H1 (cell line): ENCODE measurements at regions not wholly inside any gene's neighbourhood (a gene's known extent, or its start where the extent isn't known, plus 50 kb on each side); places are given as distances from the start of the nearest gene placed in this dataset.

Source experiments
- CTCF ChIA-PET: fragments of 300-600 bp; sonication (Branson Sonifier 250); formaldehyde crosslinking; loops from one replicate; lab custom pipeline; 2021; ENCODE audit not compliant: partially characterized antibody; lab: Charles Lee
- POLR2A ChIA-PET: fragments of 300-600 bp; sonication (Branson Sonifier 250); formaldehyde crosslinking; loops from one replicate; lab custom pipeline; 2021; ENCODE audit warnings: inconsistent platforms; ENCODE audit not compliant: partially characterized antibody; lab: Charles Lee
- DNase-seq, 2 experiments: peaks; one replicate each; pipeline versions ENCODE4 v3.0.0 to v3.0.0-alpha.2; 2010 to 2022; ENCODE audit warnings: low spot score in 2 of 2, low read depth in 1 of 2, mixed read lengths in 1 of 2
- FAIRE-seq: peaks from 2 replicates; lab custom pipeline; 2011; peaks lifted over from hg19 to GRCh38; lab: Jason Lieb, UNC
- H2AFZ ChIP-seq: 2 replicates; pipeline ENCODE4 v1.8.1; 2012; ENCODE audit warnings: low read length, inconsistent platforms
- H2AK5ac ChIP-seq: 2 replicates; pipeline ENCODE4 v1.6.1; 2013; ENCODE audit warnings: low read depth, low read length
- H2BK120ac ChIP-seq: replicated peaks from 2 replicates; pipeline ENCODE3; 2013; ENCODE audit warnings: low read depth, low read length, inconsistent platforms
- H2BK12ac ChIP-seq: 2 replicates; pipeline ENCODE4 v1.6.1; 2013; ENCODE audit warnings: low read depth, low read length
- H2BK15ac ChIP-seq: 2 replicates; pipeline ENCODE4 v1.6.1; 2013; ENCODE audit warnings: low read length
- H2BK20ac ChIP-seq: 2 replicates; pipeline ENCODE4 v1.6.1; 2013; ENCODE audit warnings: low read length
- H2BK5ac ChIP-seq: 2 replicates; pipeline ENCODE4 v1.6.1; 2013; ENCODE audit warnings: low read depth, low read length
- H3K14ac ChIP-seq: 2 replicates; pipeline ENCODE4 v1.6.1; 2013; ENCODE audit warnings: inconsistent platforms; ENCODE audit not compliant: insufficient read length
- H3K18ac ChIP-seq: 2 replicates; pipeline ENCODE4 v1.6.1; 2013; ENCODE audit warnings: low read length; ENCODE audit errors: extremely low read depth
- H3K23ac ChIP-seq: 2 replicates; pipeline ENCODE4 v1.6.1; 2013; ENCODE audit warnings: inconsistent platforms; ENCODE audit not compliant: insufficient read length
- H3K23me2 ChIP-seq: 2 replicates; pipeline ENCODE4 v1.6.1; 2013; ENCODE audit warnings: low read depth, low read length
- H3K27ac ChIP-seq: 2 replicates; pipeline ENCODE4 v1.6.1; 2011; ENCODE audit warnings: low read depth, low read length, inconsistent platforms
- H3K27me3 ChIP-seq, 4 experiments: replicated peaks in 1 of 4; 1 replicate in 1 of 4; 2 replicates in 3 of 4; pipeline versions ENCODE4 v1.6.1 to v1.8.1; 2011 to 2013; ENCODE audit warnings: low read length in 3 of 4, mild to moderate bottlenecking in 3 of 4, inconsistent platforms in 2 of 4, mixed read lengths in 2 of 4, moderate library complexity in 1 of 4; ENCODE audit not compliant: control insufficient read depth in 3 of 4, insufficient read depth in 3 of 4; ENCODE audit errors: extremely low read depth in 1 of 4
- H3K36me3 ChIP-seq, 4 experiments: 2 replicates each; pipeline versions ENCODE4 v1.6.1 to v1.8.1; 2011 to 2013; ENCODE audit warnings: mild to moderate bottlenecking in 4 of 4, low read length in 3 of 4, moderate library complexity in 2 of 4, control low read depth in 1 of 4, inconsistent platforms in 1 of 4; ENCODE audit not compliant: insufficient read depth in 4 of 4, control insufficient read depth in 2 of 4
- H3K4ac ChIP-seq: replicated peaks from 2 replicates; pipeline ENCODE3; 2013; ENCODE audit warnings: low read length, low read depth, mixed read lengths, inconsistent platforms; ENCODE audit not compliant: insufficient read length
- H3K4me1 ChIP-seq, 4 experiments: replicated peaks in 1 of 4; 1 replicate in 1 of 4; 2 replicates in 3 of 4; pipeline versions ENCODE4 v1.6.1 to v1.8.1; 2011 to 2013; ENCODE audit warnings: low read length in 3 of 4, inconsistent platforms in 2 of 4, mixed read lengths in 1 of 4; ENCODE audit not compliant: insufficient read depth in 4 of 4, control insufficient read depth in 3 of 4
- H3K4me2 ChIP-seq, 2 experiments: 2 replicates each; pipeline versions ENCODE4 v1.6.1 to v1.8.1; 2011 to 2013; ENCODE audit warnings: low read depth in 2 of 2, low read length in 2 of 2, control low read depth in 1 of 2, inconsistent platforms in 1 of 2, mild to moderate bottlenecking in 1 of 2; ENCODE audit not compliant: insufficient read depth in 1 of 2
- H3K4me3 ChIP-seq, 4 experiments: fragments of 200-600, 300-600 bp in 1 of 4; sonication (generic), shearing (Covaris generic), sonication (Bioruptor Twin) in 1 of 4; 2 replicates each; pipeline versions ENCODE4 v1.5.1 to v1.8.1; 2011 to 2016; ENCODE audit warnings: low read length in 4 of 4, low read depth in 3 of 4, control low read depth in 2 of 4, inconsistent platforms in 2 of 4, mild to moderate bottlenecking in 2 of 4, mixed read lengths in 1 of 4, moderate library complexity in 1 of 4; ENCODE audit not compliant: insufficient read depth in 2 of 4; ENCODE audit errors: extremely low read depth in 1 of 4
- H3K56ac ChIP-seq: replicated peaks from 2 replicates; pipeline ENCODE3; 2013; ENCODE audit warnings: low read depth, mild to moderate bottlenecking, mixed read lengths, low read length, inconsistent platforms; ENCODE audit not compliant: insufficient read length
- H3K79me1 ChIP-seq: 2 replicates; pipeline ENCODE4 v1.6.1; 2013; ENCODE audit warnings: low read depth, low read length, control low read depth
- H3K79me2 ChIP-seq, 2 experiments: 2 replicates each; pipeline versions ENCODE4 v1.6.1 to v1.8.1; 2012 to 2013; ENCODE audit warnings: low read length in 2 of 2, mild to moderate bottlenecking in 2 of 2, inconsistent platforms in 1 of 2; ENCODE audit not compliant: insufficient read depth in 2 of 2, control insufficient read depth in 1 of 2
- H3K9ac ChIP-seq, 4 experiments: replicated peaks in 1 of 4; 1 replicate in 1 of 4; 2 replicates in 3 of 4; pipeline versions ENCODE4 v1.6.1 to v1.8.1; 2011 to 2013; ENCODE audit warnings: low read depth in 3 of 4, low read length in 3 of 4, control low read depth in 2 of 4, mild to moderate bottlenecking in 2 of 4, moderate library complexity in 2 of 4, inconsistent platforms in 1 of 4; ENCODE audit errors: extremely low read depth in 1 of 4
- H3K9me3 ChIP-seq, 2 experiments: 2 replicates each; pipeline versions ENCODE4 v1.6.1 to v1.8.1; 2012 to 2013; ENCODE audit warnings: mild to moderate bottlenecking in 2 of 2, moderate library complexity in 2 of 2, control low read depth in 1 of 2, inconsistent platforms in 1 of 2, low read depth in 1 of 2, low read length in 1 of 2, mixed read lengths in 1 of 2; ENCODE audit not compliant: insufficient read depth in 2 of 2
- H4K20me1 ChIP-seq, 2 experiments: replicated peaks in 1 of 2; 2 replicates each; pipeline versions ENCODE3 to v1.8.1; 2011 to 2013; ENCODE audit warnings: inconsistent platforms in 2 of 2, low read length in 2 of 2, mild to moderate bottlenecking in 1 of 2; ENCODE audit not compliant: insufficient read depth in 2 of 2, control insufficient read depth in 1 of 2
- H4K5ac ChIP-seq: 2 replicates; pipeline ENCODE4 v1.6.1; 2013; ENCODE audit warnings: low read length, low read depth, mixed read lengths, inconsistent platforms; ENCODE audit not compliant: insufficient read length
- H4K8ac ChIP-seq: 2 replicates; pipeline ENCODE4 v1.8.0; 2013; ENCODE audit warnings: mild to moderate bottlenecking, moderate library complexity, low read length, inconsistent platforms; ENCODE audit not compliant: insufficient read depth; ENCODE audit errors: extremely low read depth
- H4K91ac ChIP-seq: replicated peaks from 2 replicates; pipeline ENCODE3; 2013; ENCODE audit warnings: low read length, mixed read lengths, inconsistent platforms; ENCODE audit not compliant: insufficient read length
- ATF2 ChIP-seq: IDR thresholded peaks from 2 replicates; pipeline ENCODE4 v1.6.1; 2012; ENCODE audit warnings: low read length, inconsistent platforms
- BRCA1 ChIP-seq: IDR thresholded peaks from 2 replicates; pipeline ENCODE4 v1.6.1; 2012; ENCODE audit warnings: low read depth, low read length, improper control_type of control experiment
- E2F6 ChIP-seq: IDR thresholded peaks from 2 replicates; pipeline ENCODE4 v1.6.1; 2012; ENCODE audit warnings: inconsistent platforms
- EGR1 ChIP-seq: IDR thresholded peaks from 2 replicates; pipeline ENCODE4 v1.6.1; 2011; ENCODE audit warnings: low read depth, low read length, borderline replicate concordance
- KDM4A ChIP-seq: IDR thresholded peaks from one replicate; pipeline ENCODE4 v1.7.1; 2012; ENCODE audit warnings: low read depth, mild to moderate bottlenecking, moderate library complexity, low read length, inconsistent platforms; ENCODE audit not compliant: severe bottlenecking
- KDM5A ChIP-seq: fragments of 200-600 bp; IDR thresholded peaks from 2 replicates; pipeline ENCODE4 v1.7.1; 2012; ENCODE audit warnings: mild to moderate bottlenecking, low read length, inconsistent platforms, mixed read lengths
- MAX ChIP-seq: IDR thresholded peaks from 2 replicates; pipeline ENCODE4 v1.6.1; 2012; ENCODE audit warnings: inconsistent platforms
- NRF1 ChIP-seq: IDR thresholded peaks from 2 replicates; pipeline ENCODE4 v1.6.1; 2011; ENCODE audit warnings: mild to moderate bottlenecking, low read depth, low read length, improper control_type of control experiment
- RBBP5 ChIP-seq: IDR thresholded peaks from 2 replicates; pipeline ENCODE4 v1.7.1; 2012; ENCODE audit warnings: low read depth, mild to moderate bottlenecking, inconsistent platforms, low read length, moderate library complexity, borderline replicate concordance
- SP2 ChIP-seq: IDR thresholded peaks from 2 replicates; pipeline ENCODE4 v1.6.1; 2012; ENCODE audit warnings: mild to moderate bottlenecking, low read length, inconsistent platforms
- TAF1 ChIP-seq: IDR thresholded peaks from 2 replicates; pipeline ENCODE4 v1.6.1; 2011; ENCODE audit warnings: mild to moderate bottlenecking, low read depth, low read length
- TBP ChIP-seq: IDR thresholded peaks from 2 replicates; pipeline ENCODE4 v1.6.1; 2011; ENCODE audit warnings: low read depth, low read length, improper control_type of control experiment
- ZNF274 ChIP-seq: IDR thresholded peaks from 2 replicates; pipeline ENCODE4 v1.7.0; 2012; ENCODE audit warnings: low read length, borderline replicate concordance; ENCODE audit errors: extremely low read depth
- WGBS, 2 experiments: shearing (Covaris generic) in 1 of 2; methylation state at CpG; one replicate each; pipeline versions ENCODE4 v1.1.6 to v1.1.7; 2013 to 2015; ENCODE audit warnings: low lambda C conversion rate in 2 of 2, mixed read lengths in 2 of 2, inconsistent platforms in 1 of 2, low coverage in 1 of 2, missing lambda C conversion rate in 1 of 2; ENCODE audit not compliant: insufficient replicate concordance in 2 of 2, insufficient coverage in 1 of 2, insufficient read length in 1 of 2; ENCODE audit errors: extremely low coverage in 1 of 2, missing lambda C conversion rate in 1 of 2; 5-methylcytosine and 5-hydroxymethylcytosine counted together

- no peaks in the 10 kb centered on the region for H3K4me1 ChIP-seq
- H3K79me2 ChIP-seq, result no peaks in the 10 kb centered on the region
- H3K4me2 ChIP-seq, result no peak overlapping the region
- no peak overlapping the region for H3K14ac ChIP-seq
- no peak overlapping the region for H4K8ac ChIP-seq
- 91% methylated on average over 1 of the region's 1 CpG; no CpG with 5 or more reads in 1 of the 2 experiments for WGBS, 2 experiments
- H2AFZ ChIP-seq, result no peak overlapping the region
- no peak overlapping the region for H3K9ac ChIP-seq
- H3K4ac ChIP-seq, result no peak overlapping the region
- H3K27me3 ChIP-seq, result no peaks in the 10 kb centered on the region
- no peak overlapping the region for H3K18ac ChIP-seq
- no peak overlapping the region for H2BK5ac ChIP-seq
- H3K4me3 ChIP-seq, result no peak overlapping the region
- ChIA-PET CTCF (interaction anchor here (1.0 to 2.6 kb wide), 4 partner anchors 22 to 128 kb away, joined by 3 to 13 read pairs (median 4); no protein-coding TSS in a partner anchor), POLR2A (no interaction called here)
- H3K36me3 ChIP-seq, result no peaks in the 10 kb centered on the region
- no peak overlapping the region for H4K5ac ChIP-seq
- no peak overlapping the region for H2BK15ac ChIP-seq
- H4K91ac ChIP-seq, result no peak overlapping the region
- DNase-seq (no peak), FAIRE-seq (no peak)
- no peak overlapping the region for H3K23ac ChIP-seq
- H2BK20ac ChIP-seq, result no peak overlapping the region
- H3K9me3 ChIP-seq, result no peaks in the 10 kb centered on the region
- H3K27ac ChIP-seq, result no peak overlapping the region
- no peaks in the 10 kb centered on the region for H4K20me1 ChIP-seq
- no peaks in the 10 kb centered on the region for H3K79me1 ChIP-seq
- H2AK5ac ChIP-seq, result no peak overlapping the region
- H2BK12ac ChIP-seq, result no peak overlapping the region
- no peak overlapping the region for H2BK120ac ChIP-seq
- no peak overlapping the region for H3K56ac ChIP-seq
- no peaks in the 10 kb centered on the region for H3K23me2 ChIP-seq
- no peak for TF ChIP-seq TAF1
- no peak for TF ChIP-seq RBBP5
- no peak for TF ChIP-seq E2F6
- no peak for TF ChIP-seq NRF1
- no peak for TF ChIP-seq EGR1
- TF ChIP-seq MAX, result no peak
- no peak for TF ChIP-seq KDM5A
- no peak for TF ChIP-seq ATF2
- no peak for TF ChIP-seq BRCA1
- TF ChIP-seq KDM4A, result no peak
- no peak for TF ChIP-seq SP2
- TF ChIP-seq ZNF274, result no peak
- no peak for TF ChIP-seq TBP
Measured at GRCh38 chr14:87873741-87874140, 119.2 kb downstream of the GALC start.
